Fibroblast of lung (primary cell): ENCODE measurements at regions not wholly inside any gene's neighbourhood (a gene's known extent, or its start where the extent isn't known, plus 50 kb on each side); places are given as distances from the start of the nearest gene placed in this dataset.

Experiments used
- CTCF ChIP-seq, 2 donors: IDR thresholded peaks in 1 of 2; conservative IDR thresholded peaks in 1 of 2; 1 replicate in 1 of 2; 2 replicates in 1 of 2; pipeline ENCODE4 v1.5.1; 2011 to 2012; ENCODE audit warnings: low read length in 2 of 2, control low read depth in 1 of 2, inconsistent platforms in 1 of 2, low read depth in 1 of 2, mild to moderate bottlenecking in 1 of 2
- EZH2 ChIP-seq: IDR thresholded peaks from 2 replicates; pipeline ENCODE4 v1.5.1; 2012; ENCODE audit warnings: low read length, control low read depth, mild to moderate bottlenecking; ENCODE audit errors: missing control alignments

GRCh38 chr7:124557587-124557986, 208.0 kb downstream of the GPR37 start:
- no peak for TF ChIP-seq CTCF (conservative IDR thresholded peaks at IDR 0.05 in 1 of 2, IDR thresholded peaks at IDR 0.05 in 1 of 2; ENCODE audit: low read depth in 1 of 2, low read length in 2 of 2)
- no peak for TF ChIP-seq EZH2
